ENCODE measurements at regions not wholly inside any gene's neighbourhood (a gene's known extent, or its start where the extent isn't known, plus 50 kb on each side); places are given as distances from the start of the nearest gene placed in this dataset.

GRCh38 chr21:24372506-24372905 lies 1234.8 kb downstream of the MRPL39 start:
- Histone ChIP-seq H3K36me3 (ENCODE audit: control insufficient read depth in 4 of 4, insufficient read depth in 4 of 4, low read length in 3 of 4) (no peaks in the 10 kb centered on the region), H3K4me3 (ENCODE audit: control insufficient read depth in 1 of 7, extremely low read depth in 1 of 7, insufficient read depth in 4 of 7, low read depth in 2 of 7, low read length in 6 of 7) (no peak overlapping the region), H3K9me3 (ENCODE audit: control extremely low read depth in 1 of 5, control insufficient read depth in 4 of 5, insufficient read depth in 2 of 5, low read depth in 1 of 5, low read length in 4 of 5) (no peaks in the 10 kb centered on the region), H3K27me3 (replicated peaks in 2 of 5; ENCODE audit: control insufficient read depth in 4 of 5, insufficient read depth in 5 of 5, low read length in 4 of 5) (no peaks in the 10 kb centered on the region), H3K4me1 (ENCODE audit: control extremely low read depth in 1 of 4, control insufficient read depth in 4 of 4, insufficient read depth in 4 of 4, low read length in 3 of 4) (no peaks in the 10 kb centered on the region), H3K27ac (ENCODE audit: insufficient read depth in 1 of 2, low read depth in 1 of 2, low read length in 2 of 2, poor library complexity in 1 of 2, severe bottlenecking in 2 of 2) (no peak overlapping the region)
- no peak for DNase-seq
- ChIA-PET CTCF (no interaction called here), POLR2A (no interaction called here)
- WGBS (ENCODE audit: insufficient coverage): 94% methylated on average over 2 of the region's 4 CpGs

GRCh38 chr21:24369746-24370145 lies 1237.5 kb downstream of the MRPL39 start:
- Histone ChIP-seq H3K36me3 (ENCODE audit: control insufficient read depth in 4 of 4, insufficient read depth in 4 of 4, low read length in 3 of 4) (no peaks in the 10 kb centered on the region), H3K27me3 (replicated peaks in 2 of 5; ENCODE audit: control insufficient read depth in 4 of 5, insufficient read depth in 5 of 5, low read length in 4 of 5) (no peaks in the 10 kb centered on the region), H3K4me3 (ENCODE audit: control insufficient read depth in 1 of 7, extremely low read depth in 1 of 7, insufficient read depth in 4 of 7, low read depth in 2 of 7, low read length in 6 of 7) (no peak overlapping the region), H3K27ac (ENCODE audit: insufficient read depth in 1 of 2, low read depth in 1 of 2, low read length in 2 of 2, poor library complexity in 1 of 2, severe bottlenecking in 2 of 2) (no peak overlapping the region), H3K4me1 (ENCODE audit: control extremely low read depth in 1 of 4, control insufficient read depth in 4 of 4, insufficient read depth in 4 of 4, low read length in 3 of 4) (no peaks in the 10 kb centered on the region), H3K9me3 (ENCODE audit: control extremely low read depth in 1 of 5, control insufficient read depth in 4 of 5, insufficient read depth in 2 of 5, low read depth in 1 of 5, low read length in 4 of 5) (no peaks in the 10 kb centered on the region)
- CTCF ChIA-PET: no interaction called here
- WGBS (ENCODE audit: insufficient coverage): 86% methylated on average over 1 of the region's 1 CpG
- no peak for DNase-seq
- POLR2A ChIA-PET: no interaction called here

- POLR2A ChIA-PET: no interaction called here
- Histone ChIP-seq H3K36me3 (ENCODE audit: control insufficient read depth in 4 of 4, insufficient read depth in 4 of 4, low read length in 3 of 4) (no peaks in the 10 kb centered on the region), H3K27me3 (replicated peaks in 2 of 5; ENCODE audit: control insufficient read depth in 4 of 5, insufficient read depth in 5 of 5, low read length in 4 of 5) (no peaks in the 10 kb centered on the region), H3K4me1 (ENCODE audit: control extremely low read depth in 1 of 4, control insufficient read depth in 4 of 4, insufficient read depth in 4 of 4, low read length in 3 of 4) (no peaks in the 10 kb centered on the region), H3K9me3 (ENCODE audit: control extremely low read depth in 1 of 5, control insufficient read depth in 4 of 5, insufficient read depth in 2 of 5, low read depth in 1 of 5, low read length in 4 of 5) (no peaks in the 10 kb centered on the region), H3K27ac (ENCODE audit: insufficient read depth in 1 of 2, low read depth in 1 of 2, low read length in 2 of 2, poor library complexity in 1 of 2, severe bottlenecking in 2 of 2) (no peak overlapping the region), H3K4me3 (ENCODE audit: control insufficient read depth in 1 of 7, extremely low read depth in 1 of 7, insufficient read depth in 4 of 7, low read depth in 2 of 7, low read length in 6 of 7) (no peak overlapping the region)
- no peak for DNase-seq
- CTCF ChIA-PET: no interaction called here
- WGBS (ENCODE audit: insufficient coverage): no CpG with 5 or more reads among the region's 2 CpGs
These were observed 1238.0 kb downstream of the MRPL39 start for GRCh38 chr21:24369278-24369677.

GRCh38 chr21:24367936-24368335 lies 1239.3 kb downstream of the MRPL39 start:
- CTCF ChIA-PET: no interaction called here
- no peak for DNase-seq
- POLR2A ChIA-PET: no interaction called here
- Histone ChIP-seq H3K36me3 (ENCODE audit: control insufficient read depth in 4 of 4, insufficient read depth in 4 of 4, low read length in 3 of 4) (no peaks in the 10 kb centered on the region), H3K4me1 (ENCODE audit: control extremely low read depth in 1 of 4, control insufficient read depth in 4 of 4, insufficient read depth in 4 of 4, low read length in 3 of 4) (no peaks in the 10 kb centered on the region), H3K27ac (ENCODE audit: insufficient read depth in 1 of 2, low read depth in 1 of 2, low read length in 2 of 2, poor library complexity in 1 of 2, severe bottlenecking in 2 of 2) (no peak overlapping the region), H3K4me3 (ENCODE audit: control insufficient read depth in 1 of 7, extremely low read depth in 1 of 7, insufficient read depth in 4 of 7, low read depth in 2 of 7, low read length in 6 of 7) (no peak overlapping the region), H3K9me3 (ENCODE audit: control extremely low read depth in 1 of 5, control insufficient read depth in 4 of 5, insufficient read depth in 2 of 5, low read depth in 1 of 5, low read length in 4 of 5) (no peaks in the 10 kb centered on the region), H3K27me3 (replicated peaks in 2 of 5; ENCODE audit: control insufficient read depth in 4 of 5, insufficient read depth in 5 of 5, low read length in 4 of 5) (no peaks in the 10 kb centered on the region)

- Histone ChIP-seq H3K4me1 (ENCODE audit: control extremely low read depth in 1 of 4, control insufficient read depth in 4 of 4, insufficient read depth in 4 of 4, low read length in 3 of 4) (no peaks in the 10 kb centered on the region), H3K36me3 (ENCODE audit: control insufficient read depth in 4 of 4, insufficient read depth in 4 of 4, low read length in 3 of 4) (no peaks in the 10 kb centered on the region), H3K27ac (ENCODE audit: insufficient read depth in 1 of 2, low read depth in 1 of 2, low read length in 2 of 2, poor library complexity in 1 of 2, severe bottlenecking in 2 of 2) (no peak overlapping the region), H3K4me3 (ENCODE audit: control insufficient read depth in 1 of 7, extremely low read depth in 1 of 7, insufficient read depth in 4 of 7, low read depth in 2 of 7, low read length in 6 of 7) (no peak overlapping the region), H3K9me3 (ENCODE audit: control extremely low read depth in 1 of 5, control insufficient read depth in 4 of 5, insufficient read depth in 2 of 5, low read depth in 1 of 5, low read length in 4 of 5) (no peaks in the 10 kb centered on the region), H3K27me3 (replicated peaks in 2 of 5; ENCODE audit: control insufficient read depth in 4 of 5, insufficient read depth in 5 of 5, low read length in 4 of 5) (no peaks in the 10 kb centered on the region)
- ChIA-PET CTCF (interaction anchor here (1.0 kb wide), 1 partner anchor 8 kb away, joined by 3 read pairs; no protein-coding TSS in a partner anchor), POLR2A (no interaction called here)
- no peak for DNase-seq
- WGBS (ENCODE audit: insufficient coverage): 89% methylated on average over 5 of the region's 7 CpGs
These were observed 1253.8 kb downstream of the MRPL39 start for GRCh38 chr21:24353492-24353891.

GRCh38 chr21:24339406-24339805 lies 1267.9 kb downstream of the MRPL39 start:
- no peaks in the 10 kb centered on the region for H3K36me3 ChIP-seq (ENCODE audit: control insufficient read depth in 4 of 4, insufficient read depth in 4 of 4, low read length in 3 of 4)
- ChIA-PET CTCF (interaction anchor here (0.8 kb wide), 1 partner anchor 38 kb away, joined by 3 read pairs; no protein-coding TSS in a partner anchor), POLR2A (interaction anchor here (0.5 kb wide), 1 partner anchor 1604 kb away, joined by 3 read pairs; no protein-coding TSS in a partner anchor)
- peak overlapping the region in 3 of 7 experiments; percentile 40 to 49 (median 45) for H3K4me3 ChIP-seq (ENCODE audit: control insufficient read depth in 1 of 7, extremely low read depth in 1 of 7, insufficient read depth in 4 of 7, low read depth in 2 of 7, low read length in 6 of 7)
- no peaks in the 10 kb centered on the region for H3K27me3 ChIP-seq (replicated peaks in 2 of 5; ENCODE audit: control insufficient read depth in 4 of 5, insufficient read depth in 5 of 5, low read length in 4 of 5)
- 14% methylated on average over 2 of the region's 2 CpGs for WGBS (ENCODE audit: insufficient coverage)
- H3K4me1 ChIP-seq (ENCODE audit: control extremely low read depth in 1 of 4, control insufficient read depth in 4 of 4, insufficient read depth in 4 of 4, low read length in 3 of 4): peaks cover 0 to 13% (median 8%) of the 10 kb centered on the region in 4 experiments
- peak overlapping the region in 1 of 2 experiments; percentile 67 for H3K27ac ChIP-seq (ENCODE audit: insufficient read depth in 1 of 2, low read depth in 1 of 2, low read length in 2 of 2, poor library complexity in 1 of 2, severe bottlenecking in 2 of 2)
- DNase-seq: peak; percentile 43 to 94 (median 88)
- no peaks in the 10 kb centered on the region for H3K9me3 ChIP-seq (ENCODE audit: control extremely low read depth in 1 of 5, control insufficient read depth in 4 of 5, insufficient read depth in 2 of 5, low read depth in 1 of 5, low read length in 4 of 5)

GRCh38 chr21:24336491-24336890 lies 1270.8 kb downstream of the MRPL39 start:
- Histone ChIP-seq H3K27me3 (replicated peaks in 2 of 5; ENCODE audit: control insufficient read depth in 4 of 5, insufficient read depth in 5 of 5, low read length in 4 of 5) (no peaks in the 10 kb centered on the region), H3K9me3 (ENCODE audit: control extremely low read depth in 1 of 5, control insufficient read depth in 4 of 5, insufficient read depth in 2 of 5, low read depth in 1 of 5, low read length in 4 of 5) (no peaks in the 10 kb centered on the region), H3K27ac (ENCODE audit: insufficient read depth in 1 of 2, low read depth in 1 of 2, low read length in 2 of 2, poor library complexity in 1 of 2, severe bottlenecking in 2 of 2) (no peak overlapping the region), H3K4me1 (ENCODE audit: control extremely low read depth in 1 of 4, control insufficient read depth in 4 of 4, insufficient read depth in 4 of 4, low read length in 3 of 4) (peaks cover 0 to 13% (median 8%) of the 10 kb centered on the region in 4 experiments), H3K36me3 (ENCODE audit: control insufficient read depth in 4 of 4, insufficient read depth in 4 of 4, low read length in 3 of 4) (no peaks in the 10 kb centered on the region), H3K4me3 (ENCODE audit: control insufficient read depth in 1 of 7, extremely low read depth in 1 of 7, insufficient read depth in 4 of 7, low read depth in 2 of 7, low read length in 6 of 7) (no peak overlapping the region)
- ChIA-PET POLR2A (no interaction called here), CTCF (no interaction called here)
- WGBS (ENCODE audit: insufficient coverage): 98% methylated on average over 5 of the region's 6 CpGs
- no peak for DNase-seq
